GM12878 (cell line): ENCODE measurements at regions not wholly inside any gene's neighbourhood (a gene's known extent, or its start where the extent isn't known, plus 50 kb on each side); places are given as distances from the start of the nearest gene placed in this dataset.

Source experiments
- BCL3 ChIP-seq: IDR thresholded peaks from 2 replicates; pipeline ENCODE4 v1.6.1; 2011; ENCODE audit warnings: borderline replicate concordance, low read depth, mild to moderate bottlenecking, moderate library complexity, low read length; ENCODE audit not compliant: insufficient read depth, poor library complexity, severe bottlenecking
- CHD2 ChIP-seq: IDR thresholded peaks from 2 replicates; pipeline ENCODE4 v1.6.1; 2011; ENCODE audit warnings: low read depth, low read length, improper control_type of control experiment, borderline replicate concordance
- CTCF ChIP-seq, 3 experiments: IDR thresholded peaks in 2 of 3; conservative IDR thresholded peaks in 1 of 3; 2 replicates each; pipeline ENCODE4 v1.5.1; 2011; ENCODE audit warnings: low read depth in 3 of 3, low read length in 3 of 3, mild to moderate bottlenecking in 3 of 3, control low read depth in 2 of 3, moderate library complexity in 2 of 3, inconsistent platforms in 1 of 3, mixed read lengths in 1 of 3; ENCODE audit not compliant: control insufficient read depth in 2 of 3, insufficient read depth in 1 of 3; ENCODE audit errors: extremely low read depth in 1 of 3
- DPF2 ChIP-seq: fragments of 450-650 bp; IDR thresholded peaks from 2 replicates; pipeline ENCODE4 v1.6.1; 2017; ENCODE audit warnings: mild to moderate bottlenecking
- GABPA ChIP-seq: IDR thresholded peaks from 2 replicates; pipeline ENCODE4 v1.6.1; 2014; ENCODE audit warnings: antibody characterized with exemption, low read depth, mild to moderate bottlenecking, inconsistent platforms
- POLR2A ChIP-seq: IDR thresholded peaks from 2 replicates; pipeline ENCODE4 v1.6.1; 2011; ENCODE audit warnings: low read depth, mild to moderate bottlenecking, low read length
- POLR2AphosphoS5 ChIP-seq: IDR thresholded peaks from 2 replicates; pipeline ENCODE4 v1.6.1; 2011; ENCODE audit warnings: mild to moderate bottlenecking, low read length, inconsistent platforms
- RAD21 ChIP-seq: IDR thresholded peaks from 2 replicates; pipeline ENCODE4 v1.6.1; 2011; ENCODE audit warnings: mild to moderate bottlenecking, low read depth, low read length, moderate library complexity; ENCODE audit not compliant: insufficient read depth
- SIN3A ChIP-seq: IDR thresholded peaks from 2 replicates; pipeline ENCODE4 v1.6.1; 2012; ENCODE audit warnings: low read depth, low read length, improper control_type of control experiment
- SMAD1 ChIP-seq: fragments of 450-650 bp; IDR thresholded peaks from 2 replicates; pipeline ENCODE4 v1.6.1; 2018; ENCODE audit warnings: mild to moderate bottlenecking, low read depth; ENCODE audit not compliant: partially characterized antibody
- SMC3 ChIP-seq: IDR thresholded peaks from 2 replicates; pipeline ENCODE4 v1.6.1; 2011; ENCODE audit warnings: low read length, improper control_type of control experiment, borderline replicate concordance

- no peak for TF ChIP-seq CTCF (IDR thresholded peaks at IDR 0.05 in 2 of 3, conservative IDR thresholded peaks at IDR 0.05 in 1 of 3; ENCODE audit: control insufficient read depth in 2 of 3, extremely low read depth in 1 of 3, insufficient read depth in 1 of 3, low read depth in 3 of 3, low read length in 3 of 3)
- no peak for TF ChIP-seq SMC3
- TF ChIP-seq POLR2A = no peak
- TF ChIP-seq SMAD1 = no peak
- no peak for TF ChIP-seq POLR2AphosphoS5
- TF ChIP-seq GABPA = no peak
- TF ChIP-seq SIN3A = no peak
- TF ChIP-seq CHD2 = no peak
- TF ChIP-seq BCL3 = no peak
- no peak for TF ChIP-seq DPF2
- no peak for TF ChIP-seq RAD21
Observed at GRCh38 chr1:157404614-157405013, 147.7 kb downstream of the FCRL5 start.
